Adipocyte (in vitro differentiated cells): ENCODE measurements at regions not wholly inside any gene's neighbourhood (a gene's known extent, or its start where the extent isn't known, plus 50 kb on each side); places are given as distances from the start of the nearest gene placed in this dataset.
"Not testable (repeated sequence)": the region's sequence is repeated elsewhere in the genome, so short reads cannot be mapped to it uniquely, and the experiment has no call there.

Experiments used
- DNase-seq: peaks from one replicate; pipeline ENCODE4 v3.0.0-alpha.2; 2015; ENCODE audit warnings: low read depth
- H3K27me3 ChIP-seq: replicated peaks from 2 replicates; pipeline ENCODE4 v1.7.0; 2013; ENCODE audit warnings: mild to moderate bottlenecking, low read length, moderate library complexity; ENCODE audit not compliant: control insufficient read depth, insufficient read depth
- H3K36me3 ChIP-seq: 2 replicates; pipeline ENCODE4 v1.7.0; 2013; ENCODE audit warnings: low read length, mild to moderate bottlenecking, moderate library complexity; ENCODE audit not compliant: control insufficient read depth, insufficient read depth, severe bottlenecking
- H3K4me1 ChIP-seq: 2 replicates; pipeline ENCODE4 v1.7.0; 2013; ENCODE audit warnings: mild to moderate bottlenecking, low read length, moderate library complexity; ENCODE audit not compliant: control insufficient read depth, insufficient read depth
- H3K4me3 ChIP-seq: 2 replicates; pipeline ENCODE4 v1.7.0; 2013; ENCODE audit warnings: mild to moderate bottlenecking, low read length, moderate library complexity
- H3K9ac ChIP-seq: 2 replicates; pipeline ENCODE4 v1.7.0; 2013; ENCODE audit warnings: mild to moderate bottlenecking, low read length, moderate library complexity
- H3K9me3 ChIP-seq: 2 replicates; pipeline ENCODE4 v1.7.0; 2013; ENCODE audit warnings: mild to moderate bottlenecking, low read length, moderate library complexity; ENCODE audit not compliant: control insufficient read depth

GRCh38 chrX:69060631-69061408 is 104.4 kb downstream of the PJA1 start:
- H3K9ac ChIP-seq: no peak overlapping the region
- DNase-seq: peak; percentile 60
- peaks cover 16% of the 10 kb centered on the region for H3K9me3 ChIP-seq
- H3K4me1 ChIP-seq: no peaks in the 10 kb centered on the region
- H3K4me3 ChIP-seq: no peak overlapping the region
- H3K36me3 ChIP-seq: no peaks in the 10 kb centered on the region
- H3K27me3 ChIP-seq: peaks cover 29% of the 10 kb centered on the region

GRCh38 chrX:69055193-69055592 is 110.1 kb downstream of the PJA1 start:
- Histone ChIP-seq H3K9me3 (peaks cover 25% of the 10 kb centered on the region), H3K36me3 (no peaks in the 10 kb centered on the region), H3K9ac (no peak overlapping the region), H3K4me1 (no peaks in the 10 kb centered on the region), H3K27me3 (peaks cover 39% of the 10 kb centered on the region), H3K4me3 (no peak overlapping the region)
- no peak for DNase-seq

GRCh38 chrX:69054497-69054896 is 110.8 kb downstream of the PJA1 start:
- DNase-seq, H3K36me3 ChIP-seq, H3K4me3 ChIP-seq, H3K9ac ChIP-seq, H3K4me1 ChIP-seq: not testable (repeated sequence)
- H3K27me3 ChIP-seq: peaks cover 42% of the 10 kb centered on the region
- peaks cover 28% of the 10 kb centered on the region for H3K9me3 ChIP-seq

GRCh38 chrX:69051901-69052300 is 113.4 kb downstream of the PJA1 start:
- no peak overlapping the region for H3K4me3 ChIP-seq
- peaks cover 25% of the 10 kb centered on the region for H3K9me3 ChIP-seq
- no peak overlapping the region for H3K9ac ChIP-seq
- H3K36me3 ChIP-seq: no peaks in the 10 kb centered on the region
- H3K27me3 ChIP-seq: peaks cover 55% of the 10 kb centered on the region
- no peaks in the 10 kb centered on the region for H3K4me1 ChIP-seq
- no peak for DNase-seq

GRCh38 chrX:69050051-69050765 is 115.0 kb downstream of the PJA1 start:
- DNase-seq: no peak
- H3K27me3 ChIP-seq: peaks cover 60% of the 10 kb centered on the region
- no peak overlapping the region for H3K9ac ChIP-seq
- H3K4me1 ChIP-seq: no peaks in the 10 kb centered on the region
- no peaks in the 10 kb centered on the region for H3K36me3 ChIP-seq
- H3K9me3 ChIP-seq: peaks cover 25% of the 10 kb centered on the region
- no peak overlapping the region for H3K4me3 ChIP-seq

GRCh38 chrX:69046996-69047490 is 118.2 kb downstream of the PJA1 start:
- peaks cover 35% of the 10 kb centered on the region for H3K9me3 ChIP-seq
- H3K9ac ChIP-seq: no peak overlapping the region
- H3K4me1 ChIP-seq: no peaks in the 10 kb centered on the region
- H3K36me3 ChIP-seq: no peaks in the 10 kb centered on the region
- DNase-seq: no peak
- H3K27me3 ChIP-seq: peaks cover 50% of the 10 kb centered on the region
- no peak overlapping the region for H3K4me3 ChIP-seq

GRCh38 chrX:69045616-69046345 is 119.5 kb downstream of the PJA1 start:
- peaks cover 30% of the 10 kb centered on the region for H3K9me3 ChIP-seq
- peaks cover 40% of the 10 kb centered on the region for H3K27me3 ChIP-seq
- no peak overlapping the region for H3K9ac ChIP-seq
- no peak for DNase-seq
- H3K4me3 ChIP-seq: no peak overlapping the region
- H3K36me3 ChIP-seq: no peaks in the 10 kb centered on the region
- H3K4me1 ChIP-seq: no peaks in the 10 kb centered on the region

- H3K27me3 ChIP-seq: peaks cover 18% of the 10 kb centered on the region
- H3K4me1 ChIP-seq: peaks cover 7% of the 10 kb centered on the region
- H3K9ac ChIP-seq: no peak overlapping the region
- no peak overlapping the region for H3K4me3 ChIP-seq
- no peak for DNase-seq
- peaks cover 30% of the 10 kb centered on the region for H3K9me3 ChIP-seq
- no peaks in the 10 kb centered on the region for H3K36me3 ChIP-seq
These were observed 126.4 kb downstream of the PJA1 start for GRCh38 chrX:69038816-69039215.

- DNase-seq: no peak
- Histone ChIP-seq H3K36me3 (no peaks in the 10 kb centered on the region), H3K4me1 (peaks cover 7% of the 10 kb centered on the region), H3K4me3 (no peak overlapping the region), H3K9me3 (peaks cover 23% of the 10 kb centered on the region), H3K9ac (no peak overlapping the region), H3K27me3 (peaks cover 18% of the 10 kb centered on the region)
These were observed 127.1 kb downstream of the PJA1 start for GRCh38 chrX:69038188-69038587.

- H3K4me3 ChIP-seq: no peak overlapping the region
- no peak for DNase-seq
- peaks cover 23% of the 10 kb centered on the region for H3K9me3 ChIP-seq
- H3K9ac ChIP-seq: no peak overlapping the region
- H3K4me1 ChIP-seq: peaks cover 7% of the 10 kb centered on the region
- H3K36me3 ChIP-seq: no peaks in the 10 kb centered on the region
- peaks cover 18% of the 10 kb centered on the region for H3K27me3 ChIP-seq
These were observed 127.5 kb downstream of the PJA1 start for GRCh38 chrX:69037786-69038185.
